VCaP (cell line): ENCODE measurements at regions not wholly inside any gene's neighbourhood (a gene's known extent, or its start where the extent isn't known, plus 50 kb on each side); places are given as distances from the start of the nearest gene placed in this dataset.
A peak's percentile ranks its signal among the peaks of the same experiment; 100 is the strongest.

Source experiments
- H3K27ac ChIP-seq: fragments of 450-650 bp; 2 replicates; pipeline ENCODE4 v1.5.1; 2017
- TF ChIP-seq, protein P1 (sequence below): fragments of 450-650 bp; conservative IDR thresholded peaks from 2 replicates; pipeline ENCODE4 v1.5.1; 2017; ENCODE audit warnings: mild to moderate bottlenecking, moderate library complexity

- H3K27ac ChIP-seq = no peak overlapping the region
- TF ChIP-seq, protein P1, sequence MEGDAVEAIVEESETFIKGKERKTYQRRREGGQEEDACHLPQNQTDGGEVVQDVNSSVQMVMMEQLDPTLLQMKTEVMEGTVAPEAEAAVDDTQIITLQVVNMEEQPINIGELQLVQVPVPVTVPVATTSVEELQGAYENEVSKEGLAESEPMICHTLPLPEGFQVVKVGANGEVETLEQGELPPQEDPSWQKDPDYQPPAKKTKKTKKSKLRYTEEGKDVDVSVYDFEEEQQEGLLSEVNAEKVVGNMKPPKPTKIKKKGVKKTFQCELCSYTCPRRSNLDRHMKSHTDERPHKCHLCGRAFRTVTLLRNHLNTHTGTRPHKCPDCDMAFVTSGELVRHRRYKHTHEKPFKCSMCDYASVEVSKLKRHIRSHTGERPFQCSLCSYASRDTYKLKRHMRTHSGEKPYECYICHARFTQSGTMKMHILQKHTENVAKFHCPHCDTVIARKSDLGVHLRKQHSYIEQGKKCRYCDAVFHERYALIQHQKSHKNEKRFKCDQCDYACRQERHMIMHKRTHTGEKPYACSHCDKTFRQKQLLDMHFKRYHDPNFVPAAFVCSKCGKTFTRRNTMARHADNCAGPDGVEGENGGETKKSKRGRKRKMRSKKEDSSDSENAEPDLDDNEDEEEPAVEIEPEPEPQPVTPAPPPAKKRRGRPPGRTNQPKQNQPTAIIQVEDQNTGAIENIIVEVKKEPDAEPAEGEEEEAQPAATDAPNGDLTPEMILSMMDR = no peak
These were observed 467.5 kb upstream of the PPP2R3A start for GRCh38 chr3:135497979-135498378.

GRCh38 chr3:135499426-135499825 lies 466.1 kb upstream of the PPP2R3A start:
- TF ChIP-seq, protein P1 = no peak
- H3K27ac ChIP-seq = no peak overlapping the region

DNA sequence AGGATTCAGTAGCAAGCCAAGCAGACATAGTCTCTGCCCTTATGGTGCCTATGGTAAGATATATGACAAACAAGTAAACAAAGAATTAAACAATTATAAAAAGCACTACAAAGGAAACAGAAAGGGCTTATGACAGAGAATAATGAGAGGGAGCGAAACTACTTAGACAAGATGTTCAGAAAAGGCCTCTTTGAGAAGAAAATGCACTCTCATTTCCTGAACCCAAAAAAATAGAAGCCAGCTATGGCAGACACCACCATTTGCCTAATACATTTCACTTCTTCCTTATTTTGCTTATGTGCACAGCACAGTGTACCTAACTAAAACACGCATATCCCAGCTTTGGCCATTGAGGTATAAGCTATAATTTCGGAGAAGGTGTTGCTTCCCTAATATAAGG lies 465.5 kb upstream of the PPP2R3A start:
- no peak overlapping the region for H3K27ac ChIP-seq
- TF ChIP-seq, protein P1 = no peak

DNA sequence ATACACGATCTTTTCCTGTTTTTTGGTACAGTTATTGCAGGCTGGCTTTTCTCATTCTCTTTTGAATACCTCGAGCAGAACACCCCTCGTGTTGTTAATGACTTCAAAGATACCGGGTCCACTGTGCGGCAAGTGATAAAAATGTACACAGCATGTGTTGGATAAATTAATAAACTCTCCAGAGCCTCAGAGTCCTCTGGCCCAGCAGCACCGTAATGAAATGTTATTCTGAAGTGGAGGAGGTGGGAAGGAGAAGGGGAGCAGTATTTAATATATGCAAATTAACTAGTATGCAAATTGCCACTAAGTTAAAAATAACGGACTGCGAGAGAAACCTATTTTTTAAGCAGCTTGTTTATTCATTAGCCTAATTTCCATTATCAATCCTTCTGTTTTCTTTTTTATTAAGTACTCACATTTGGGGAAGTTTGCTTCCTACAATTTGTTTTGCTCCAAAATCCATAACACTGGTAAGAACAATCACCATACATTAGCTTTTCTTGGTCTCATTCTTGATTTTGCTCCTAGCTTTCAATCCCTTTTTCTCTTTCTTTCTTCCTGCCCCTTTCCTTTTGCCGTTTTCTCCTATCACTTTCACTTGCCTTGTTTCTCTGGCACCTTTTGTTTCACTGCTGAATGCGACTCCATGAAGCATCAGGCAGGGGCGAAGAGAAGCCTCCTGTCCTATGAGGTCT lies 462.3 kb upstream of the PPP2R3A start:
- TF ChIP-seq, protein P1 = no peak
- H3K27ac ChIP-seq = no peak overlapping the region

GRCh38 chr3:135503760-135504686 lies 461.5 kb upstream of the PPP2R3A start:
- H3K27ac ChIP-seq = no peak overlapping the region
- TF ChIP-seq, protein P1 = peak; percentile 87

DNA sequence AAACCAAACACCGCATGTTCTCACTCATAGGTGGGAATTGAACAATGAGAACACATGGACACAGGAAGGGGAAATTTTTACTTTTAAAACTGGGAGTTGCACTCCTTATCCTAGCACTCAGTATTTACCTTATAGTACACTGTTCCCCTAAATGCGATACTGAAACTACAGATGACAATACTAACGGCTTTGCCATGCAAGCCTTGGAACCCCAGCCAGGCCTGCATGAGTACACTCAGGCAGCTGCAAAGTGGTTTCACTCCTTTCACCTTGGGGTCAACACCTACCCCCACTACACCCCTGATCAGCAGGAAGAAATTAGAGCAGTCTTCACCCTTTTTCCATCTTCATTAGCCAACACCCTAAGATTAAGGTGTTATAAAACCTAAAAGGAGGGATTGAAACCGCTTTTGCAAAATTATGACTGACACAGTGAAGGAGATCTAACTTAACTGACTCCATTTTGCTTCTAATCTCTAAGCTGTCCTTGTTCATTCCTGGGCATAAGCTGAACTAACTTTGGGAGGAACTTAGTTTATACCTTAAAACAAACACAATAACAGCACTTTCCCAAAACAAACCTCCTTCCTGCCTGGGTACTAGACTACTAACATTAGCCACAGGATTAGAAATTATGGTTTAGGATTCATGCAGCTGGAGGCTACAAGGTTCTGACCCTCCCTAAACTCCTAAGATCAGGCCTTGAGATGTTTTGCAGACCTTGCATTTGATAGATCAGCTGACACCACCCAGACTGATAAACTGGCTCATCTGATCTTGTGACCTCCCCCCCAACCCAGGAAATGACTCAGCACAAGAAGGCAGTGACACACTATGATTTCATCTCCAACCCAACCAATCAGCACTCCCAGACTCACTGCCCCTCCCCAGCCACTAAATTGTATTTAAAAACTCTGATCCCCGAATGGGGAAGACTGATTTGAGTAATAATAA lies 452.1 kb upstream of the PPP2R3A start:
- TF ChIP-seq, protein P1 = no peak
- H3K27ac ChIP-seq = no peak overlapping the region

DNA sequence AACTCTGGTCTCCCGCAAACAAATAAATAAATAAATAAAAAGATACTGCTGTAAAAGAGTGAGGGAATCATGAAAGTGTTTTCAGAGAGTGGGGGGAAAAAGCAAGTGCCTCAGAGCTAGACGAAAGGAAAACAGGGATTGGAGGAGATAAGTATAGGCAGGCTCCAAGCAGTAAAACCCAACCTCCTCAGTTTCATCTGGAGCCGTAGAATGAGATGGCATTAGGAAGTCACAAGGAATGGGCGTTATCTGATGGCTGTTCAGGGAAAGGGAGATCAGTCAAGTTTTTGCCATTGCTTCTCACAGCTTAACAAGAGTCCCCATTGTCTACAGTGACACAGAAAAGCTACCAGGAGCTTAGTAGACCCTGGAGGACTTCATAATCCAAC lies 451.5 kb upstream of the PPP2R3A start:
- TF ChIP-seq, protein P1 = no peak
- no peak overlapping the region for H3K27ac ChIP-seq
